C4-2B (cell line): ENCODE measurements at regions not wholly inside any gene's neighbourhood (a gene's known extent, or its start where the extent isn't known, plus 50 kb on each side); places are given as distances from the start of the nearest gene placed in this dataset.

Experiments
- CTCF ChIP-seq: fragments of 450-650 bp; conservative IDR thresholded peaks from 2 replicates; pipeline ENCODE4 v1.5.1; 2017; ENCODE audit warnings: mild to moderate bottlenecking
- ZFX ChIP-seq: fragments of 450-650 bp; IDR thresholded peaks from 2 replicates; pipeline ENCODE4 v1.6.1; 2017

GRCh38 chr12:97666263-97666662 lies 203.7 kb downstream of the RMST start:
- TF ChIP-seq CTCF (no peak), ZFX (no peak)
